ENCODE measurements at regions not wholly inside any gene's neighbourhood (a gene's known extent, or its start where the extent isn't known, plus 50 kb on each side); places are given as distances from the start of the nearest gene placed in this dataset.

- H3K4me3 ChIP-seq (ENCODE audit: low read length), result no peak overlapping the region
- BruUV-seq (replicated peaks), result no TSS peak
- intact Hi-C loops (cut with micrococcal nuclease), result no loop called here
- H3K27me3 ChIP-seq (ENCODE audit: low read length), result peaks cover 13% of the 10 kb centered on the region
- H3K4me2 ChIP-seq (ENCODE audit: low read length), result no peak overlapping the region
- no peaks in the 10 kb centered on the region for H4K20me1 ChIP-seq (ENCODE audit: low read length)
- no peak overlapping the region for H3K27ac ChIP-seq (ENCODE audit: low read length)
- H3K9me2 ChIP-seq (replicated peaks; ENCODE audit: low read length), result no peaks in the 10 kb centered on the region
- no peaks in the 10 kb centered on the region for H3K4me1 ChIP-seq (ENCODE audit: insufficient read depth, low read length)
- no peak overlapping the region for H3K9ac ChIP-seq (ENCODE audit: low read length)
- ChIA-PET CTCF (no interaction called here), POLR2A (ENCODE audit: unreplicated experiment) (no interaction called here)
- TF ChIP-seq EZH2 (IDR thresholded peaks at IDR 0.05; ENCODE audit: low read length, unreplicated experiment) (no peak), CTCF (conservative IDR thresholded peaks at IDR 0.05; ENCODE audit: low read depth, low read length) (no peak), EZH2phosphoT487 (IDR thresholded peaks at IDR 0.05; ENCODE audit: borderline replicate concordance, low read length) (no peak)
- H3K9me3 ChIP-seq (ENCODE audit: low read length), result no peaks in the 10 kb centered on the region
- DNase-seq (no peak), ATAC-seq (no peak)
- no peaks in the 10 kb centered on the region for H3F3A ChIP-seq (ENCODE audit: low read length, unreplicated experiment)
- no peaks in the 10 kb centered on the region for H3K79me2 ChIP-seq (ENCODE audit: low read length)
- H3K36me3 ChIP-seq (ENCODE audit: low read depth, low read length), result no peaks in the 10 kb centered on the region
- no peak overlapping the region for H2AFZ ChIP-seq (ENCODE audit: low read length)
Measured at GRCh38 chr7:88617185-88617584, 142.3 kb upstream of the ZNF804B start.

GRCh38 chr7:88615336-88615735 lies 144.2 kb upstream of the ZNF804B start:
- ATAC-seq (no peak), DNase-seq (no peak)
- H2AFZ ChIP-seq (ENCODE audit: low read length), result no peak overlapping the region
- POLR2A ChIA-PET (ENCODE audit: unreplicated experiment), result no interaction called here
- TF ChIP-seq CTCF (conservative IDR thresholded peaks at IDR 0.05; ENCODE audit: low read depth, low read length), result no peak
- TF ChIP-seq EZH2 (IDR thresholded peaks at IDR 0.05; ENCODE audit: low read length, unreplicated experiment), result no peak
- TF ChIP-seq EZH2phosphoT487 (IDR thresholded peaks at IDR 0.05; ENCODE audit: borderline replicate concordance, low read length), result no peak
- H3K9ac ChIP-seq (ENCODE audit: low read length), result no peak overlapping the region
- no peaks in the 10 kb centered on the region for H4K20me1 ChIP-seq (ENCODE audit: low read length)
- intact Hi-C loops (cut with micrococcal nuclease), result no loop called here
- H3K4me1 ChIP-seq (ENCODE audit: insufficient read depth, low read length), result no peaks in the 10 kb centered on the region
- CTCF ChIA-PET, result no interaction called here
- no peak overlapping the region for H3K4me3 ChIP-seq (ENCODE audit: low read length)
- H3K27ac ChIP-seq (ENCODE audit: low read length), result no peak overlapping the region
- H3K36me3 ChIP-seq (ENCODE audit: low read depth, low read length), result no peaks in the 10 kb centered on the region
- H3K9me2 ChIP-seq (replicated peaks; ENCODE audit: low read length), result no peaks in the 10 kb centered on the region
- no peaks in the 10 kb centered on the region for H3F3A ChIP-seq (ENCODE audit: low read length, unreplicated experiment)
- peaks cover 18% of the 10 kb centered on the region for H3K27me3 ChIP-seq (ENCODE audit: low read length)
- no peaks in the 10 kb centered on the region for H3K79me2 ChIP-seq (ENCODE audit: low read length)
- no peak overlapping the region for H3K4me2 ChIP-seq (ENCODE audit: low read length)
- H3K9me3 ChIP-seq (ENCODE audit: low read length), result no peaks in the 10 kb centered on the region
- BruUV-seq (replicated peaks), result no TSS peak

- Histone ChIP-seq H2AFZ (ENCODE audit: low read length) (no peak overlapping the region), H4K20me1 (ENCODE audit: low read length) (no peaks in the 10 kb centered on the region), H3K36me3 (ENCODE audit: low read depth, low read length) (no peaks in the 10 kb centered on the region), H3K4me2 (ENCODE audit: low read length) (no peak overlapping the region), H3F3A (ENCODE audit: low read length, unreplicated experiment) (no peaks in the 10 kb centered on the region), H3K4me3 (ENCODE audit: low read length) (no peak overlapping the region), H3K27ac (ENCODE audit: low read length) (no peak overlapping the region), H3K27me3 (ENCODE audit: low read length) (peaks cover 18% of the 10 kb centered on the region), H3K9ac (ENCODE audit: low read length) (no peak overlapping the region), H3K9me2 (replicated peaks; ENCODE audit: low read length) (no peaks in the 10 kb centered on the region), H3K4me1 (ENCODE audit: insufficient read depth, low read length) (no peaks in the 10 kb centered on the region), H3K9me3 (ENCODE audit: low read length) (no peaks in the 10 kb centered on the region), H3K79me2 (ENCODE audit: low read length) (no peaks in the 10 kb centered on the region)
- ChIA-PET POLR2A (ENCODE audit: unreplicated experiment) (no interaction called here), CTCF (no interaction called here)
- TF ChIP-seq EZH2phosphoT487 (IDR thresholded peaks at IDR 0.05; ENCODE audit: borderline replicate concordance, low read length) (no peak), CTCF (conservative IDR thresholded peaks at IDR 0.05; ENCODE audit: low read depth, low read length) (no peak), EZH2 (IDR thresholded peaks at IDR 0.05; ENCODE audit: low read length, unreplicated experiment) (no peak)
- no TSS peak for BruUV-seq (replicated peaks)
- ATAC-seq, result no peak
- no peak for DNase-seq
- intact Hi-C loops (cut with micrococcal nuclease), result no loop called here
Measured at GRCh38 chr7:88614736-88615135, 144.8 kb upstream of the ZNF804B start.
